WTC11 (cell line): ENCODE measurements at regions not wholly inside any gene's neighbourhood (a gene's known extent, or its start where the extent isn't known, plus 50 kb on each side); places are given as distances from the start of the nearest gene placed in this dataset.

ENCODE experiments used
- ATF2 ChIP-seq: sonication (generic); formaldehyde crosslinking; IDR thresholded peaks from 2 replicates; pipeline ENCODE4 v1.8.1; 2022; ENCODE audit warnings: low read depth, missing genetic modification reagents, borderline replicate concordance
- CTCF ChIP-seq: fragments of 200-600 bp; IDR thresholded peaks from 2 replicates; pipeline ENCODE4 v1.8.0; 2022; ENCODE audit warnings: antibody characterized with exemption
- ESRRA ChIP-seq: sonication (generic); formaldehyde crosslinking; IDR thresholded peaks from 2 replicates; pipeline ENCODE4 v1.8.1; 2022; ENCODE audit warnings: mild to moderate bottlenecking, missing genetic modification reagents, borderline replicate concordance
- ETV6 ChIP-seq: sonication (generic); formaldehyde crosslinking; IDR thresholded peaks from 2 replicates; pipeline ENCODE4 v1.8.1; 2022; ENCODE audit warnings: mild to moderate bottlenecking, missing genetic modification reagents
- FOXK1 ChIP-seq: sonication (generic); formaldehyde crosslinking; IDR thresholded peaks from 2 replicates; pipeline ENCODE4 v1.8.0; 2022; ENCODE audit warnings: mild to moderate bottlenecking, moderate library complexity, missing genetic modification reagents
- JAZF1 ChIP-seq: fragments of 250-450 bp; sonication (Bioruptor Pico); IDR thresholded peaks from 2 replicates; pipeline ENCODE4 v1.9.0; 2021; ENCODE audit warnings: moderate library complexity, mild to moderate bottlenecking, inconsistent platforms
- NFE2L1 ChIP-seq: sonication (generic); formaldehyde crosslinking; IDR thresholded peaks from 2 replicates; pipeline ENCODE4 v1.8.1; 2023; ENCODE audit warnings: missing genetic modification reagents
- SP1 ChIP-seq: sonication (generic); formaldehyde crosslinking; conservative IDR thresholded peaks from 2 replicates; pipeline ENCODE4 v1.8.1; 2022; ENCODE audit warnings: missing genetic modification reagents
- USF2 ChIP-seq: sonication (generic); formaldehyde crosslinking; IDR thresholded peaks from 2 replicates; pipeline ENCODE4 v1.8.1; 2023; ENCODE audit warnings: mild to moderate bottlenecking, missing genetic modification reagents, moderate library complexity
- ZNF263 ChIP-seq: sonication (generic); formaldehyde crosslinking; IDR thresholded peaks from 2 replicates; pipeline ENCODE4 v1.8.1; 2022; ENCODE audit warnings: low read depth, mild to moderate bottlenecking, moderate library complexity, missing genetic modification reagents
- ZNF423 ChIP-seq: fragments of 250-450 bp; sonication (Bioruptor Pico); IDR thresholded peaks from 2 replicates; pipeline ENCODE4 v2.1.2; 2022; ENCODE audit warnings: mild to moderate bottlenecking, moderate library complexity
- TF ChIP-seq, protein P1 (sequence below): sonication (generic); formaldehyde crosslinking; IDR thresholded peaks from 2 replicates; pipeline ENCODE4 v1.8.0; 2022; ENCODE audit warnings: mild to moderate bottlenecking, missing genetic modification reagents
- TF ChIP-seq, protein P2 (sequence below): sonication (generic); formaldehyde crosslinking; IDR thresholded peaks from 2 replicates; pipeline ENCODE4 v1.8.1; 2023; ENCODE audit warnings: mild to moderate bottlenecking, missing genetic modification reagents
- TF ChIP-seq, protein P3 (sequence below): sonication (generic); formaldehyde crosslinking; IDR thresholded peaks from 2 replicates; pipeline ENCODE4 v1.8.0; 2022; ENCODE audit warnings: mild to moderate bottlenecking, missing genetic modification reagents

DNA sequence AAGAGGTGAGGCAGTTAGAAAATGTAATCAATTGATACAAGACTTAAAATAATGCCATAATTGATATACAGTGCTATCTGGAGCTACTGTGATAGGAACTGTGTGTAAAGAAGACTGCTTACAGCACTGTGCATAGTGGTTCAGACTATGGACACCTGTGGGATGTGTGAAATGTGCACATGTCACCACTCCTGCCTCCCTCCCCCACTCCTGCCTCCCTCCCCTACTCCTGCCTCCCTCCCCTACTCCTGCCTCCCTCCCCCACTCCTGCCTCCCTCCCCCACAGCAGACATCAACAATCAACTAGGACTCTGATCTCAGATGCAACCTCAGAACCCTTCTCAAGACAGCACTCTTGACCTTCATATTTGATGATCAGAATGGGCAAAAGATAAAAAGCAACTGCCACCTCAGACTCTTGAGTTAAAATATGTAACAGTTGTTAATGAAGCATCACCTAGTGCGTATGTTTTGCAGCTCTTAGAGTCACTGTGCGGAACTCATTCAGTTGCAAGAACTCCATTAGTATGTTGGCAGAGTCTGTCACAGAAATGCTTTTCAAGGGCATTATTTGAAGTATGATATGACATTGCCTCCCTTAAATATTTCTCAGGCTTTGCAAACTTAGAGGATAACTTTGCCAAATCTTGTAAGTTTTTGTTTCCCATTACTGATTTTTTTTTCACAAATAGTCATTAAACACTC is 255.2 kb upstream of the DDHD1 start:
- no peak for TF ChIP-seq ESRRA (CRISPR knock-in tag)
- TF ChIP-seq ZNF423 (CRISPR knock-in tag), result no peak
- no peak for TF ChIP-seq FOXK1 (CRISPR knock-in tag)
- no peak for TF ChIP-seq CTCF
- TF ChIP-seq, protein P1, sequence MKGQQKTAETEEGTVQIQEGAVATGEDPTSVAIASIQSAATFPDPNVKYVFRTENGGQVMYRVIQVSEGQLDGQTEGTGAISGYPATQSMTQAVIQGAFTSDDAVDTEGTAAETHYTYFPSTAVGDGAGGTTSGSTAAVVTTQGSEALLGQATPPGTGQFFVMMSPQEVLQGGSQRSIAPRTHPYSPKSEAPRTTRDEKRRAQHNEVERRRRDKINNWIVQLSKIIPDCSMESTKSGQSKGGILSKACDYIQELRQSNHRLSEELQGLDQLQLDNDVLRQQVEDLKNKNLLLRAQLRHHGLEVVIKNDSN (CRISPR knock-in tag), result no peak
- TF ChIP-seq NFE2L1, result no peak
- TF ChIP-seq SP1 (CRISPR knock-in tag), result no peak
- no peak for TF ChIP-seq ZNF263 (CRISPR knock-in tag)
- TF ChIP-seq USF2, result no peak
- TF ChIP-seq, protein P2, sequence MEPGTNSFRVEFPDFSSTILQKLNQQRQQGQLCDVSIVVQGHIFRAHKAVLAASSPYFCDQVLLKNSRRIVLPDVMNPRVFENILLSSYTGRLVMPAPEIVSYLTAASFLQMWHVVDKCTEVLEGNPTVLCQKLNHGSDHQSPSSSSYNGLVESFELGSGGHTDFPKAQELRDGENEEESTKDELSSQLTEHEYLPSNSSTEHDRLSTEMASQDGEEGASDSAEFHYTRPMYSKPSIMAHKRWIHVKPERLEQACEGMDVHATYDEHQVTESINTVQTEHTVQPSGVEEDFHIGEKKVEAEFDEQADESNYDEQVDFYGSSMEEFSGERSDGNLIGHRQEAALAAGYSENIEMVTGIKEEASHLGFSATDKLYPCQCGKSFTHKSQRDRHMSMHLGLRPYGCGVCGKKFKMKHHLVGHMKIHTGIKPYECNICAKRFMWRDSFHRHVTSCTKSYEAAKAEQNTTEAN, result no peak
- TF ChIP-seq ATF2 (CRISPR knock-in tag), result no peak
- TF ChIP-seq, protein P3, sequence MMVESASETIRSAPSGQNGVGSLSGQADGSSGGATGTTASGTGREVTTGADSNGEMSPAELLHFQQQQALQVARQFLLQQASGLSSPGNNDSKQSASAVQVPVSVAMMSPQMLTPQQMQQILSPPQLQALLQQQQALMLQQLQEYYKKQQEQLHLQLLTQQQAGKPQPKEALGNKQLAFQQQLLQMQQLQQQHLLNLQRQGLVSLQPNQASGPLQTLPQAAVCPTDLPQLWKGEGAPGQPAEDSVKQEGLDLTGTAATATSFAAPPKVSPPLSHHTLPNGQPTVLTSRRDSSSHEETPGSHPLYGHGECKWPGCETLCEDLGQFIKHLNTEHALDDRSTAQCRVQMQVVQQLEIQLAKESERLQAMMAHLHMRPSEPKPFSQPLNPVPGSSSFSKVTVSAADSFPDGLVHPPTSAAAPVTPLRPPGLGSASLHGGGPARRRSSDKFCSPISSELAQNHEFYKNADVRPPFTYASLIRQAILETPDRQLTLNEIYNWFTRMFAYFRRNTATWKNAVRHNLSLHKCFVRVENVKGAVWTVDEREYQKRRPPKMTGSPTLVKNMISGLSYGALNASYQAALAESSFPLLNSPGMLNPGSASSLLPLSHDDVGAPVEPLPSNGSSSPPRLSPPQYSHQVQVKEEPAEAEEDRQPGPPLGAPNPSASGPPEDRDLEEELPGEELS (CRISPR knock-in tag), result no peak
- TF ChIP-seq ETV6 (CRISPR knock-in tag), result no peak
- no peak for TF ChIP-seq JAZF1 (CRISPR knock-in tag)
